Mesenchymal stem cell (in vitro differentiated cells and primary cell): ENCODE measurements at regions not wholly inside any gene's neighbourhood (a gene's known extent, or its start where the extent isn't known, plus 50 kb on each side); places are given as distances from the start of the nearest gene placed in this dataset.
"Not testable (repeated sequence)": the region's sequence is repeated elsewhere in the genome, so short reads cannot be mapped to it uniquely, and the experiment has no call there.

Source experiments
- DNase-seq: peaks from one replicate; pipeline ENCODE4 v3.0.0-alpha.2; 2013
- H2AFZ ChIP-seq: one replicate; pipeline ENCODE4 v1.6.1; 2013; ENCODE audit warnings: low read depth, mild to moderate bottlenecking, control low read depth, inconsistent platforms, low read length, moderate library complexity
- H2AK5ac ChIP-seq: 2 replicates; pipeline ENCODE4 v1.6.1; 2013; ENCODE audit warnings: low read length, moderate library complexity, mild to moderate bottlenecking, inconsistent platforms; ENCODE audit not compliant: severe bottlenecking
- H2BK120ac ChIP-seq: one replicate; pipeline ENCODE4 v1.6.1; 2013; ENCODE audit warnings: low read depth, mild to moderate bottlenecking, inconsistent platforms, low read length, moderate library complexity
- H2BK12ac ChIP-seq, 2 experiments: one replicate each; pipeline ENCODE4 v1.6.1; 2013; ENCODE audit warnings: inconsistent platforms in 2 of 2, low read length in 2 of 2, mild to moderate bottlenecking in 2 of 2, moderate library complexity in 2 of 2, control low read depth in 1 of 2
- H2BK15ac ChIP-seq: one replicate; pipeline ENCODE4 v1.6.1; 2013; ENCODE audit warnings: mild to moderate bottlenecking, low read depth, inconsistent platforms; ENCODE audit not compliant: poor library complexity, severe bottlenecking
- H2BK5ac ChIP-seq: 2 replicates; pipeline ENCODE4 v1.6.1; 2013; ENCODE audit warnings: low read depth, mild to moderate bottlenecking, low read length, control low read depth, inconsistent platforms; ENCODE audit not compliant: poor library complexity, severe bottlenecking
- H3K14ac ChIP-seq, 2 experiments: one replicate each; pipeline ENCODE4 v1.6.1; 2013; ENCODE audit warnings: inconsistent platforms in 2 of 2, low read length in 2 of 2, control low read depth in 1 of 2, mild to moderate bottlenecking in 1 of 2, moderate library complexity in 1 of 2
- H3K18ac ChIP-seq, 2 experiments: one replicate each; pipeline ENCODE4 v1.6.1; 2013; ENCODE audit warnings: inconsistent platforms in 2 of 2, low read length in 2 of 2, control low read depth in 1 of 2, low read depth in 1 of 2, mild to moderate bottlenecking in 1 of 2
- H3K23ac ChIP-seq, 2 experiments: one replicate each; pipeline ENCODE4 v1.6.1; 2013; ENCODE audit warnings: inconsistent platforms in 2 of 2, low read length in 2 of 2, mild to moderate bottlenecking in 2 of 2, moderate library complexity in 2 of 2, control low read depth in 1 of 2
- H3K27ac ChIP-seq: 2 replicates; pipeline ENCODE4 v1.5.1; 2013; ENCODE audit warnings: mild to moderate bottlenecking, moderate library complexity, low read length, control low read depth, inconsistent platforms; ENCODE audit not compliant: poor library complexity, severe bottlenecking
- H3K27me3 ChIP-seq, 2 experiments: 2 replicates each; pipeline versions ENCODE4 v1.6.1 to v1.7.0; 2013; ENCODE audit warnings: low read length in 2 of 2, mild to moderate bottlenecking in 2 of 2, moderate library complexity in 2 of 2, control low read depth in 1 of 2, inconsistent platforms in 1 of 2; ENCODE audit not compliant: control insufficient read depth in 1 of 2, insufficient read depth in 1 of 2
- H3K36me3 ChIP-seq, 2 experiments: 2 replicates each; pipeline versions ENCODE4 v1.6.1 to v1.7.0; 2013; ENCODE audit warnings: low read length in 2 of 2, control low read depth in 1 of 2, inconsistent platforms in 1 of 2, low read depth in 1 of 2, mild to moderate bottlenecking in 1 of 2; ENCODE audit not compliant: insufficient read depth in 2 of 2, control insufficient read depth in 1 of 2
- H3K4ac ChIP-seq, 2 experiments: one replicate each; pipeline ENCODE4 v1.6.1; 2013; ENCODE audit warnings: inconsistent platforms in 2 of 2, low read length in 2 of 2, mild to moderate bottlenecking in 2 of 2, moderate library complexity in 2 of 2, control low read depth in 1 of 2, low read depth in 1 of 2
- H3K4me1 ChIP-seq: 2 replicates; pipeline ENCODE4 v1.6.1; 2013; ENCODE audit warnings: low read depth, low read length, control low read depth; ENCODE audit not compliant: control insufficient read depth, insufficient read depth
- H3K4me2 ChIP-seq: 2 replicates; pipeline ENCODE4 v1.6.1; 2013; ENCODE audit warnings: low read length, mild to moderate bottlenecking, inconsistent platforms; ENCODE audit not compliant: poor library complexity, severe bottlenecking
- H3K4me3 ChIP-seq, 2 experiments: 2 replicates each; pipeline versions ENCODE4 v1.5.1 to v1.7.0; 2013; ENCODE audit warnings: low read length in 2 of 2, mild to moderate bottlenecking in 2 of 2, control low read depth in 1 of 2, low read depth in 1 of 2; ENCODE audit not compliant: insufficient read depth in 1 of 2
- H3K79me1 ChIP-seq: replicated peaks from 2 replicates; pipeline ENCODE4 v1.6.1; 2013; ENCODE audit warnings: mild to moderate bottlenecking, control low read depth, low read length, inconsistent platforms; ENCODE audit not compliant: poor library complexity, severe bottlenecking
- H3K9ac ChIP-seq: 2 replicates; pipeline ENCODE4 v1.7.0; 2013; ENCODE audit warnings: mild to moderate bottlenecking, low read length, moderate library complexity
- H3K9me3 ChIP-seq: 2 replicates; pipeline ENCODE4 v1.7.0; 2013; ENCODE audit warnings: mild to moderate bottlenecking, low read length; ENCODE audit not compliant: control insufficient read depth
- H4K8ac ChIP-seq: one replicate; pipeline ENCODE4 v1.6.1; 2013; ENCODE audit warnings: inconsistent platforms, mild to moderate bottlenecking, low read length, moderate library complexity
- H4K91ac ChIP-seq: one replicate; pipeline ENCODE4 v1.6.1; 2013; ENCODE audit warnings: mild to moderate bottlenecking, low read length, inconsistent platforms
- WGBS: methylation state at CpG from one replicate; pipeline ENCODE4 v1.1.7; 2013; ENCODE audit warnings: mixed read lengths; 5-methylcytosine and 5-hydroxymethylcytosine counted together

DNA sequence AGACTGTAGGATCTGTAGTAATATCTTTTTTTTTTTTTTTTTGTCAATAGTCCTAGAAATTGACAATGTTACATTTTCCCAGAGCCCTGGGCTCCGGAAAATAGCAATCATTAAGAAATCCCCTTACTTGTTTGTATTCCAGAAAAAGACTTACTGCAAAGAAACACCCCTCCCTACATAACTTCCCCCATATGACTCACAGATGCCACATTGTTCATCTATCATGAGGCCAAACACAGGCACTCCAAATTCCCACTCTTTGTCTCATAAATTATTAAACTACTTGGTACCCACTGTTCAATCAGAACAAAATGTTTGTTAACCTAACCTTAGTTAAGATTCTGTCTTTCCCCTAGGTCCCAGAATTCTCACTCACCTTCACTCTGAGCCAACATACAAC is 53.5 kb downstream of the TEX51 start:
- no peaks in the 10 kb centered on the region for H3K9me3 ChIP-seq
- no peak overlapping the region for H3K4me3 ChIP-seq
- no peak overlapping the region for H3K9ac ChIP-seq
- no peak overlapping the region for H3K4me2 ChIP-seq
- H3K4me1 ChIP-seq = peaks cover 3% of the 10 kb centered on the region
- DNase-seq = no peak
- no peak overlapping the region for H2AFZ ChIP-seq
- H3K36me3 ChIP-seq = no peaks in the 10 kb centered on the region
- no peak overlapping the region for H3K23ac ChIP-seq
- H3K14ac ChIP-seq = no peak overlapping the region
- no peak overlapping the region for H2BK120ac ChIP-seq
- no peak overlapping the region for H2AK5ac ChIP-seq
- H3K18ac ChIP-seq = no peak overlapping the region
- no peak overlapping the region for H4K8ac ChIP-seq
- H2BK15ac ChIP-seq = no peak overlapping the region
- WGBS = 64% methylated on average over 1 of the region's 1 CpG
- H3K4ac ChIP-seq = no peak overlapping the region
- no peak overlapping the region for H4K91ac ChIP-seq
- peaks cover 0 to 27% of the 10 kb centered on the region in 2 experiments for H3K27me3 ChIP-seq
- H3K79me1 ChIP-seq = no peaks in the 10 kb centered on the region
- H3K27ac ChIP-seq = no peak overlapping the region
- H2BK12ac ChIP-seq = no peak overlapping the region
- H2BK5ac ChIP-seq = no peak overlapping the region

- Histone ChIP-seq H3K23ac (no peak overlapping the region), H3K9ac (no peak overlapping the region), H3K4ac (no peak overlapping the region), H3K9me3 (no peaks in the 10 kb centered on the region), H2BK5ac (no peak overlapping the region), H4K8ac (no peak overlapping the region), H3K18ac (no peak overlapping the region), H2AK5ac (peak overlapping the region; percentile 35), H3K4me3 (no peak overlapping the region), H3K4me1 (no peaks in the 10 kb centered on the region), H2BK120ac (no peak overlapping the region), H2BK12ac (no peak overlapping the region), H3K27me3 (peaks cover 0 to 19% of the 10 kb centered on the region in 2 experiments), H3K14ac (no peak overlapping the region), H3K27ac (no peak overlapping the region), H3K36me3 (no peaks in the 10 kb centered on the region), H4K91ac (no peak overlapping the region), H3K4me2 (no peak overlapping the region), H2AFZ (no peak overlapping the region), H2BK15ac (no peak overlapping the region), H3K79me1 (no peaks in the 10 kb centered on the region)
- 85% methylated on average over 2 of the region's 2 CpGs for WGBS
- DNase-seq = no peak
Observed at GRCh38 chr2:126953483-126953882, 54.8 kb downstream of the TEX51 start.

DNA sequence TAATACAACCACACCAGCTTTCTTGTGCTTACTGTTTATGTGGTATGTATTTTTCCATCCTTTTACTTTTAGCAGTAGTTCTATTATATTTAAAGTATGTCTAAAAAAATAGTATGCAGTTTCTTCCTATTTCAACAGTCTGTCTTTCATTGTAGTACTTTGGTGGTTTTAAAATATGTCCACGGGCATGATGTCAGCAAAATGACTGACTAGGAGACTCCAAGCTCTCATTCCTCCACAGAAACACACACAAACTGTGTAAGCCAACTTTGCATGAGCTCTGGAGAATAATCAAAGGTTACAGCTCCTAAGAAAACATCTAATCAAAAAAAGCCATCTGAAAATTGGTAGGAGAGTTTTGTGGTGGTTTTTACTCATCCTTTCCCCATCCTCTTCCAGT is 56.1 kb downstream of the TEX51 start:
- Histone ChIP-seq H3K4ac (no peak overlapping the region), H4K91ac (no peak overlapping the region), H2BK5ac (no peak overlapping the region), H2AFZ (no peak overlapping the region), H3K4me1 (no peaks in the 10 kb centered on the region), H3K23ac (no peak overlapping the region), H3K9me3 (no peaks in the 10 kb centered on the region), H4K8ac (no peak overlapping the region), H2BK12ac (no peak overlapping the region), H3K4me3 (no peak overlapping the region), H3K27ac (no peak overlapping the region), H2BK120ac (no peak overlapping the region), H3K14ac (no peak overlapping the region), H2AK5ac (no peak overlapping the region), H3K9ac (no peak overlapping the region), H3K27me3 (peaks cover 0 to 19% of the 10 kb centered on the region in 2 experiments), H2BK15ac (no peak overlapping the region), H3K79me1 (no peaks in the 10 kb centered on the region), H3K4me2 (no peak overlapping the region), H3K36me3 (no peaks in the 10 kb centered on the region), H3K18ac (no peak overlapping the region)
- WGBS = no CpG with 5 or more reads among the region's 1 CpG
- DNase-seq = no peak

- not testable (repeated sequence) for H3K4ac ChIP-seq, H2BK12ac ChIP-seq, DNase-seq, H4K8ac ChIP-seq, H4K91ac ChIP-seq, H3K4me3 ChIP-seq, H3K9me3 ChIP-seq, H3K27ac ChIP-seq, H3K4me2 ChIP-seq, H3K4me1 ChIP-seq, H3K9ac ChIP-seq, H3K18ac ChIP-seq, H3K23ac ChIP-seq, H3K36me3 ChIP-seq, H2AK5ac ChIP-seq, H2BK15ac ChIP-seq, H3K79me1 ChIP-seq, H2AFZ ChIP-seq, H3K14ac ChIP-seq, H2BK5ac ChIP-seq, H2BK120ac ChIP-seq
- peaks cover 0 to 19% of the 10 kb centered on the region in 2 experiments for H3K27me3 ChIP-seq
- 80% methylated on average over 3 of the region's 4 CpGs for WGBS
Observed at GRCh38 chr2:126956773-126957172, 58.1 kb downstream of the TEX51 start.
